ENCODE measurements at regions not wholly inside any gene's neighbourhood (a gene's known extent, or its start where the extent isn't known, plus 50 kb on each side); places are given as distances from the start of the nearest gene placed in this dataset.

DNA sequence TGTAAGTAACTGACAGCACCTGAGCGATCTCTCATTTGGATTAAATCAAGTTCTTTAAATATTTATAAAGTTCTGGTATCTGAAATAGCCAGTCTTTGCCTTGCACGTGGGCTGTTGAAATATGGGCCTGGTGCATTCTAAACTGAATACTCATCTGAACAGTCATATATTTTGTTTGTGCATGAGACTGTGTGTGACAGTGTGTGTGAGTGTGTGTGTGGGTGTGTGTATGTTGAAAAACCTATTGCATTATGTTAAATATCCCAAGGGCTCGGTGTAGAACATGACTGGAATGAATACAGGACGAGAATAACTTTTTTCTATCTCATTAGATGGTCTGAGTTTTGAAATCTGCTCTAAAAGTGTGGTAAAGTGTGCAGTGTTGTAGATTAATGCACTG lies 82.4 kb upstream of the TOX3 start:
- intact Hi-C loops (cut with DNase I), result no loop called here
- no peak for ATAC-seq
- DNase-seq (ENCODE audit: missing footprints), result no peak

DNA sequence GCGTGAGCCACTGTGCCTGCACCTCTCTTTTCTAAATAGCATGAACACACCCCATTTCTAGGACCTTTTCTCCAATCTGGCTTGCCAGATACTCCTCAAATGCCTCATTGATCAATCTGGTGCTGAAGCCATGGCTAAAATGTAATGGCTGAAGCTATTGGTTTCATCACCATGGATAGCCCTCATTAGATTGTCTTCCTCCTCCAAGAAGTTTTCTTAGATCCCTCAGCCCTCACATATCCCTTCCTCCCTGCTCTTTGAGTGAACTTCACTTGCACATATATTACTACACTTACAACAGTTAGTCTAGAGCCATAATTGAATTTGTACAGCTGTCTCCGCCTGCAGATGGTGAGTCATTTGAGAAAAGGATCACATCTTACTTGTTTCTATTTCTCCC lies 77.9 kb upstream of the TOX3 start:
- intact Hi-C loops (cut with DNase I), result no loop called here
- ATAC-seq, result no peak
- no peak for DNase-seq (ENCODE audit: missing footprints)

DNA sequence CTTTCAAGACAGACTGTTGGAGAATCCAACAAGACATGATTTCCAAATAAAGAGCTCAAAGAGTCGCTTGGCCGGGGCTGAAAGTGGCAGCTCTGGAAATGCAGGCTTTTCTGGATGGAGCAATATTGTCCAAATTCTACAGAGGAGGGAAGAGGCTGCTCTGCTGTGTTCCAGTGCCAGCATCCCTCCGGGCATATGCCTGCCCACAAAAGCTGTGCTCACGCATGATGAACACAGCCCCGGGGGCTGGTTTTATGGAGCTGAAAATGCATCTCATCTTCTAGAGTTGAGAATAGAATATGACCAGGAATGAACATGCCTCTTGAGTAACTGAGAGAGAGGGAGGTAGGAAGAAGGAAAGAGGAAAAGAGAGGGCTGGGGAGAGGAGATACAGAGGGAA lies 74.7 kb upstream of the TOX3 start:
- intact Hi-C loops (cut with DNase I), result no loop called here
- no peak for ATAC-seq

DNA sequence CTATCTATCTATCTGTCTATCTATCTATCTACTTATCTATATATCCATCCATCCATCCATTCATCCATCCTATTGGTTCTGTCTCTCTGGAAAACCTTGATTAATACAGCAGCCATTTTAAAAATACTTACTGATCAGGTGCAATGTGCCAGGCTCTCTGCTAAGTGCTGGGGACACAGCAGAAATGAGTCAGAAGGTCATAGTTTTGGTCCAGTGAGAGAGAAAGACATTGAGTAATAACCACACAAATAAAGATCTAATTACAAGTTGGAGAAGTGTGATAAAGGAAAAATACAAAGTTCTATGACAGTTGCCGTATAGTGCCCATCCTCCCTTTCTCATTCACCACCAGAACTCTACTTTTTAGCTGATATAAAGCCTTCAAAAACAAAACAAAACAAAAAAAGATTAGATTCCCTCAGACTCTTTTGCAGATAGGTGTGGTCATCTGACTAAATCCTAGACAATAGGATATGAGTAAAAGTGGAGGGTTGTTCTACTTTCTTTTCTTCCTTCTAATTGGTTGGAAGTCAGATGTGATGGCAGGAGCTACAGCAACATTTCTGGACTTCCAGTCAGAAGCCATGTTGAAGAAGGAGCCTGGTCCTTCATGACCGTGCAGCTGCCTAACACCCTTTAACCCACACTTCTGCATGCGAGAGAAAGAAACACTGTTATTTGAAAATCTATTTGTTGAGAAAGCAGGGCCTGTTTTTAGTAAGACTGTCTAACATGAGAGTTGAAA lies 72.0 kb upstream of the TOX3 start:
- DNase-seq (ENCODE audit: missing footprints) (no peak), ATAC-seq (no peak)
- intact Hi-C loops (cut with DNase I), result no loop called here

More for the DNA sequence above, 74.7 kb upstream of the TOX3 start:
- DNase-seq (ENCODE audit: missing footprints), result no peak

DNA sequence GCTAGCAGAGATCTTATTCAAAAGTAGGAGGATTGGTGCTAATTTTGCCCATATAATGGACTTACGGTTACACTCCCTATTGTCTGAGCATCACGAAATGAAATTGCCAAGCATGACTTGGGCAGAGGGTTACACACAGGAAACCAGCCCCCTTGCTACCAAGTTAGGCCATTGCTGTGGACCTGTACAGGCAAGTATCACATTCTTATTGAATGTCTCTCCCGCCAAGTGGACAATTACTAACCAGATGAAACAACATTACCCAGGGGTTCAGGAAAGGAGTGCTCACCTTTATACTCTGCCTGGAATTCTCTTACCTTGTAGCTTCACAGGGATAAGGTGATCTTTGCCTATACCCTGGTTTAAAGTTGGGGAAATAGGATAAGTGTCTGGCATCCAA lies 70.6 kb upstream of the TOX3 start:
- intact Hi-C loops (cut with DNase I), result no loop called here

DNA sequence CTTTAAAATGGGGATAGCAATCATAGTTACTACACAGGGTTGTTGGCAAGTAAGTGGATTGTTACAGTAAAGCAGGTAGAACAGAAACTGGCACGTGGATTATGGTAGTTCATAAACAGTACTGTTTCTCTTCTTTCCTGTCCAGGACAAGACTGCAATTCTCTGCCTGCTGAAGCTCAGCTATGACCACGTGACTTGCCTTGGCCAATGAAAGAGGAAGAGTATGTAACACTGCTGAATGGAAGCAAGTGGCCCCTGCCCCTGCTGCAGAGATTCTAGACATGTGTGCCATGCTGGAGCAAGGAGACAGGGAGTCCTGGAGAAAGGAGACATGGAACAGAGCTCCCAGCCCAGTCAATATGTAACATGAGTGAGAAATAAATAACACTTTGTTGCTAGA lies 66.6 kb upstream of the TOX3 start:
- ATAC-seq, result no peak
- intact Hi-C loops (cut with DNase I), result no loop called here

More for the DNA sequence above, 70.6 kb upstream of the TOX3 start:
- ATAC-seq, result no peak
- DNase-seq (ENCODE audit: missing footprints), result no peak

DNA sequence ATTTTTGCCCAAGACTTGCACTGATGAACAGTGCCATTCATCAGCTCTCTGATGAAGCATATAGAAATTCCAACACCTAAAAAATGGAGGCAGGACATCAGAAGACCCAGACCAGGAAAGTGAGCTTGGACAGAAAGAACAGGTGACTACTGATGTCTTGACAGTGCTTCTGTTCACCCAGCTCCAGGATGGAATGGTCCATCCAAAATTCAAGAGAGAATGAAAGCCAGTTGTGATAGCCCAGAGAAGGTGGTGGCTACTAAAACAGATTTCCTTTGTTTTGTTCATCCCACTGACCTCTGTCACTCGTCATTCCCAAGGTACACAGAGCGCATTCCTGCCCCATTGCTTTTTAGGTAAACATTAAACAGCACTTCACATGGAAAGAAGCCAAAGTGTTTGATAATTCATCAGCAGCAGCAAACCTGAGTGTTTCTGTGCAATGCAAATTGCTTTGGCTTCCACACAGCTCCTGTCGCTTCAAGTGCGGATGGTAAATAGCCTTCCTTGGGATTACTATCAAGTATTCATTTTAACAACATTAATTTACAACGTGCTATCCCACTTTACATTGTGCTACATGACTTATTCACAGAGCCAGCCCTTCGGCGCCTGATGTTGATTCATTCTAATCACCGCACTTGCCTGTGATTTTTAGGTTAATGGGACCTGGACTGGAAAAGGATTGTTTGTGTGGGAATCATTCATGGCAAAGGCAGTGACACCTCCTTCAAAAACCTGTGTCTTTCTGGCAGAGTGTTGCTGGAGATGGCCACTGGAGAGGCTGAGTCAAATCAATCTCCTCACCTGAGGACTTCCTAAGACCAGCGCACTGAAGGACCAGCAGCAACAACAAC lies 65.1 kb upstream of the TOX3 start:
- ATAC-seq (no peak), DNase-seq (ENCODE audit: missing footprints) (no peak)
- intact Hi-C loops (cut with DNase I), result no loop called here

More for the DNA sequence above, 66.6 kb upstream of the TOX3 start:
- DNase-seq (ENCODE audit: missing footprints), result no peak

DNA sequence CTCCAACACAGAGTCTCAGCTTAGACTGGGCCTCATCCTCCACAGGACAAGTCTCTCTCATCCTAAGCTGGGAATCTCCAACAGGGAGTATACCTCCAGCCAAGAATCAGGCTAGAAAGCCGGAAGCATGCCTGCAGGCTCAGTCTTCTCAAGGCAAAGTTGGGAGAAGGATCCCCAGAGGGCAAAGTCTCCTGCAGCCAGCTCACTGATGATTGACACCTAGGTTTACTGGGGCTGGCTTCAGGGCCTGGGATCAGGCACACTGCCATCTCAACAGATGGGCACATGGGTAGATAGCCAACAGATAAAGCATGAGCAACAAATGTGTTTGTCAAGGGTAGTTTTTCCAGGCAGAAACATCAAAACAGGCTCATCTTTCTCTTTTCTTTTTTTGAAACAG lies 56.1 kb upstream of the TOX3 start:
- ATAC-seq, result no peak
- intact Hi-C loops (cut with DNase I), result no loop called here
- DNase-seq (ENCODE audit: missing footprints), result no peak

DNA sequence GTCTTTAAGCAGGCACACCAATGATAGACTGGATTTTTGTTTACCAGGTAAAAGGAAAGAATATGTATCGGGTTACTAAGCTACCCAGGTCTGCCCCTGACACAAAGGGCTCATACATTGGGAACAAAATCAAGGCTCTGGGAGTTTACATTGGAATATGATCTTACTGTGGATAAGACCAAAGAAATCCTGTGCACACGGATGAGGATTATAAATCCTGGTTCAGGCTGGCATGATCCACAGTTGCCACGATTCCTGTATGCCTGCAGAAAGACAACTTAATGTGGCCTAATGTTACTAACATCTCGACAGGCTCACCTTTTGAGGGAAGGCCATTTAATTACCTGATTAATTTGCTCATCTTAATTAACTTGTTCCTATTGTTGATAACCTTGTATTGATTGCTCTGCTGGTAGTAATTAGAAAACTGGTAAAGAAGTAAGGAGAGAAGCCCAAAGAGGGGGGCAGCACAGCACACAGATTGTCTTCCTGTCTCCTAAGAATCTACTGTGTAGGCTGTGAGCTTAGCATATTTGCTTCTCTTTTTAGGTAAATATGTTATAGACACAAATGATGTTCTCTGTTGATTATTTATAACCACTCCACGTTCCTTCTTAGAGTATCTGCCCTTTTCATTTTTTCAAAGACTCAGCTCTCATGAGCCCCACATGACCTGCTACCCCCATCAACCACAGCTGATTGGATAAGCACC lies 51.0 kb upstream of the TOX3 start:
- intact Hi-C loops (cut with DNase I), result no loop called here
- ATAC-seq (no peak), DNase-seq (ENCODE audit: missing footprints) (no peak)

DNA sequence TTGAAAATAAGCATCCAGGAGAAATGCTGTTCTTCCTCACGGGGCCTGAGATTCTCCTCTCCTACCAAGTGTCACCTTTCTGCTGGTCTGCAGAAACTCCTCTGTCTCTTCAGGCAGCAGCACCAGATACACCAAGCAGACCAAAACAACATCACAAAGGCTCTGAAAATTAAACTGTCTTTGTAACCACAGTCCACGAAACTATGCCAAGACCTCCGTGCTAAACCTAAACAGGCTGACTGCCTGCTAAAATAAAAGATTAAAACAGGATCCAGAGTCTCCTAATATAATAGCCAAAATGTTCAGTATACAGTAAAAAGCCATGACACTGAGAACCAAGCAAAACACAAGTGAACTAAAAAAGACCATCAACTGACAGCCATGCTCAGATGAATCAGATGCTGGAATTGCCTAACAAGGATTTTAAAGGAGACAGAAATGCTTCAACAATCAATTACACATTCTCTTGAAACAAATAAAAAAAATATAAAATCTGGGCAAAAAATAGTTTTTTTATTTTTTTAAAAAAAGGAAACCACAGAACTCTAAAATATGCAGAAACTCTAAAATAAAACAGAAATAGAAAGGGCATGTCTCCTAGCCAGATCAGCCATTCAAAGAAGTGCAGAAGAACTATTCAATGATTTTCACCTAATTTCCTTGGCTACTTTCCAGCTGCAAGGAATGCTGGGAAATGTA lies 50.3 kb upstream of the TOX3 start:
- ATAC-seq (no peak), DNase-seq (ENCODE audit: missing footprints) (no peak)

More for the DNA sequence above, 50.3 kb upstream of the TOX3 start:
- intact Hi-C loops (cut with DNase I), result no loop called here

Measured in Right ventricle myocardium inferior (tissue), 1 donor.